K562 (cell line): ENCODE measurements at regions not wholly inside any gene's neighbourhood (a gene's known extent, or its start where the extent isn't known, plus 50 kb on each side); places are given as distances from the start of the nearest gene placed in this dataset.
"Not testable (repeated sequence)": the region's sequence is repeated elsewhere in the genome, so short reads cannot be mapped to it uniquely, and the experiment has no call there.

Experiments used
- ATAC-seq: fragments of 200-7000 bp; cut with Tn5 transposase; 3 replicates; pipeline ENCODE4 v1.9.1; 2020; ENCODE audit warnings: moderate library complexity
- BruUV-seq: library from RNA; stranded (reverse); fragments of 400-500 nt; replicated peaks from 2 replicates; lab custom pipeline; 2021; lab: Mats Ljungman, UMichigan
- CTCF ChIA-PET: fragments of 300-600 bp; formaldehyde crosslinking; extraction: SDS; loops from one replicate; lab custom pipeline; 2021; ENCODE audit warnings: low intra/inter-chr PET ratio; lab: Yijun Ruan, JAX
- POLR2A ChIA-PET: fragments of 300-600, 350-650 bp; sonication (Branson Sonifier 250); formaldehyde crosslinking; extraction: SDS; loops from one replicate; lab custom pipeline; 2021; ENCODE audit warnings: antibody characterized with exemption, inconsistent platforms; lab: Yijun Ruan, JAX
- DNase-seq, 4 experiments: peaks; one replicate each; pipeline versions ENCODE4 v3.0.0 to v3.0.0-alpha.2; 2011 to 2018; ENCODE audit warnings: low spot score in 3 of 4, mixed read lengths in 3 of 4; ENCODE audit errors: extremely low read depth in 1 of 4
- FAIRE-seq: peaks from 2 replicates; lab custom pipeline; 2011; peaks lifted over from hg19 to GRCh38; lab: Jason Lieb, UNC
- H2AFZ ChIP-seq: 2 replicates; pipeline ENCODE4 v1.6.0; 2011; ENCODE audit warnings: low read depth, low read length, control low read depth, inconsistent platforms
- H3K27ac ChIP-seq: fragments of 200-600 bp; 3 replicates; pipeline ENCODE4 v1.8.0; 2011; ENCODE audit warnings: low read depth, mild to moderate bottlenecking, control low read depth, inconsistent platforms, low read length, moderate library complexity, mixed read lengths; ENCODE audit errors: extremely low read depth
- H3K27me3 ChIP-seq, 2 experiments: fragments of 300-600 bp in 1 of 2; 2 replicates in 1 of 2; 3 replicates in 1 of 2; pipeline versions ENCODE4 v1.6.0 to v1.8.0; 2011; ENCODE audit warnings: inconsistent platforms in 2 of 2, low read length in 2 of 2, mild to moderate bottlenecking in 1 of 2, mixed read lengths in 1 of 2, moderate library complexity in 1 of 2; ENCODE audit not compliant: control insufficient read depth in 2 of 2, insufficient read depth in 2 of 2
- H3K36me3 ChIP-seq: fragments of 300-600 bp; 3 replicates; pipeline ENCODE4 v1.8.0; 2011; ENCODE audit warnings: mild to moderate bottlenecking, low read length, inconsistent platforms; ENCODE audit not compliant: control insufficient read depth, insufficient read depth
- H3K4me1 ChIP-seq, 2 experiments: fragments of 200-600 bp in 1 of 2; replicated peaks in 1 of 2; 2 replicates in 1 of 2; 3 replicates in 1 of 2; pipeline versions ENCODE4 v1.5.1 to v1.8.0; 2011; ENCODE audit warnings: inconsistent platforms in 2 of 2, low read length in 2 of 2, mild to moderate bottlenecking in 1 of 2, mixed read lengths in 1 of 2, moderate library complexity in 1 of 2; ENCODE audit not compliant: control insufficient read depth in 2 of 2, insufficient read depth in 2 of 2
- H3K4me2 ChIP-seq: 2 replicates; pipeline ENCODE4 v1.6.1; 2011; ENCODE audit warnings: low read length, control low read depth, inconsistent platforms, mixed read lengths; ENCODE audit not compliant: insufficient read depth
- H3K4me3 ChIP-seq: fragments of 200-600 bp; sonication (generic), shearing (Covaris generic); 2 replicates; pipeline ENCODE4 v1.5.1; 2016; ENCODE audit warnings: control low read depth, inconsistent platforms
- H3K79me2 ChIP-seq: fragments of 200-600 bp; 3 replicates; pipeline ENCODE4 v1.8.0; 2011; ENCODE audit warnings: low read length, inconsistent platforms; ENCODE audit not compliant: control insufficient read depth, insufficient read depth
- H3K9ac ChIP-seq, 2 experiments: 2 replicates each; pipeline versions ENCODE4 v1.6.0 to v1.6.1; 2011; ENCODE audit warnings: low read depth in 2 of 2, low read length in 2 of 2, control low read depth in 1 of 2, inconsistent platforms in 1 of 2, mild to moderate bottlenecking in 1 of 2, mixed read lengths in 1 of 2; ENCODE audit not compliant: insufficient read depth in 1 of 2
- H3K9me1 ChIP-seq: one replicate; pipeline ENCODE4 v1.6.0; 2011; ENCODE audit warnings: inconsistent platforms, mild to moderate bottlenecking, low read length, moderate library complexity; ENCODE audit not compliant: control insufficient read depth, insufficient read depth
- H3K9me3 ChIP-seq: replicated peaks from 2 replicates; pipeline ENCODE4 v1.5.1; 2011; ENCODE audit warnings: low read depth, low read length, inconsistent platforms; ENCODE audit not compliant: control insufficient read depth, insufficient read depth
- H4K20me1 ChIP-seq: replicated peaks from 2 replicates; pipeline ENCODE4 v1.6.1; 2011; ENCODE audit warnings: low read length, inconsistent platforms, mixed read lengths; ENCODE audit not compliant: control insufficient read depth, insufficient read depth
- COPS2 ChIP-seq: fragments of 450-650 bp; conservative IDR thresholded peaks from 2 replicates; pipeline ENCODE4 v1.6.1; 2016; ENCODE audit warnings: mild to moderate bottlenecking, moderate library complexity
- LEF1 ChIP-seq: fragments of 450-650 bp; IDR thresholded peaks from 2 replicates; pipeline ENCODE4 v1.6.1; 2016; ENCODE audit warnings: mild to moderate bottlenecking
- NCOA2 ChIP-seq, 2 experiments: fragments of 450-650 bp; IDR thresholded peaks; 2 replicates each; pipeline ENCODE4 v1.6.1; 2018; ENCODE audit warnings: mild to moderate bottlenecking in 2 of 2, moderate library complexity in 1 of 2; ENCODE audit not compliant: partially characterized antibody in 2 of 2
- NFIC ChIP-seq: fragments of 450-650 bp; IDR thresholded peaks from 2 replicates; pipeline ENCODE4 v1.6.1; 2017; ENCODE audit warnings: mild to moderate bottlenecking, inconsistent platforms
- NFIX ChIP-seq: fragments of 250-450 bp; sonication (Bioruptor Pico); IDR thresholded peaks from 2 replicates; pipeline ENCODE4 v1.4.0; 2020; ENCODE audit warnings: low read depth, mild to moderate bottlenecking, moderate library complexity
- NFXL1 ChIP-seq: fragments of 450-650 bp; formaldehyde crosslinking; IDR thresholded peaks from 2 replicates; pipeline ENCODE4 v1.4.0; 2021; ENCODE audit warnings: mild to moderate bottlenecking
- POLR2B ChIP-seq: fragments of 450-650 bp; IDR thresholded peaks from 2 replicates; pipeline ENCODE4 v1.6.1; 2018; ENCODE audit warnings: low read depth; ENCODE audit not compliant: partially characterized antibody
- SAFB2 ChIP-seq: fragments of 200-400 bp; formaldehyde crosslinking; IDR thresholded peaks from 2 replicates; pipeline ENCODE4 v1.6.1; 2018; ENCODE audit warnings: borderline replicate concordance, low read length, low read depth, moderate library complexity; ENCODE audit not compliant: severe bottlenecking
- TOE1 ChIP-seq, 2 experiments: fragments of 450-650 bp in 1 of 2; sonication (generic) in 1 of 2; formaldehyde crosslinking in 1 of 2; IDR thresholded peaks; 2 replicates each; pipeline versions ENCODE4 v1.7.1 to v1.8.0; 2016 to 2022; ENCODE audit warnings: borderline replicate concordance in 2 of 2, mild to moderate bottlenecking in 2 of 2, antibody characterized with exemption in 1 of 2, inconsistent platforms in 1 of 2, low read depth in 1 of 2, missing genetic modification reagents in 1 of 2, moderate library complexity in 1 of 2
- ZC3H11A ChIP-seq: IDR thresholded peaks from 2 replicates; pipeline ENCODE4 v1.6.1; 2012; ENCODE audit warnings: low read depth, low read length, improper control_type of control experiment
- ZNF3 ChIP-seq: fragments of 250-450 bp; sonication (Bioruptor Pico); IDR thresholded peaks from 2 replicates; pipeline ENCODE4 v1.5.0; 2021; ENCODE audit warnings: mild to moderate bottlenecking, moderate library complexity
- WGBS: fragments of 100-300 bp; shearing (Covaris generic); methylation state at CpG from one replicate; pipeline ENCODE4 v1.1.6; 2016; ENCODE audit warnings: low coverage, mixed read lengths; ENCODE audit not compliant: insufficient coverage; ENCODE audit errors: missing lambda C conversion rate; 5-methylcytosine and 5-hydroxymethylcytosine counted together
- in situ Hi-C: fragments of 300-500 bp; cut with MboI; formaldehyde crosslinking; loops from 4 replicates; pipeline ENCODE4 v1.15.0; 2018; ENCODE audit warnings: inconsistent platforms, mixed read lengths
- intact Hi-C: fragments of 100-400 bp; cut with micrococcal nuclease; formaldehyde crosslinking; loops from 2 replicates; pipeline ENCODE4 v1.14.2; 2022

- ATAC-seq = no peak
- no peak for DNase-seq
- no peak for FAIRE-seq
- H3K4me1 ChIP-seq = no peaks in the 10 kb centered on the region
- H3K9me3 ChIP-seq = no peaks in the 10 kb centered on the region
- no peaks in the 10 kb centered on the region for H3K9me1 ChIP-seq
- no peak for TF ChIP-seq ZC3H11A
- TF ChIP-seq NFXL1 (CRISPR knock-in tag) = no peak
- TF ChIP-seq NCOA2 (IDR thresholded peaks at IDR 0.05; ENCODE audit: partially characterized antibody in 2 of 2) = no peak
- TF ChIP-seq SAFB2 = no peak
- no peak for TF ChIP-seq LEF1
- TF ChIP-seq TOE1 (IDR thresholded peaks at IDR 0.05; ENCODE audit: borderline replicate concordance) = no peak
- no peak for TF ChIP-seq TOE1 (CRISPR knock-in tag; IDR thresholded peaks at IDR 0.05; ENCODE audit: borderline replicate concordance, low read depth)
- TF ChIP-seq ZNF3 = no peak
- ChIA-PET CTCF (no interaction called here), POLR2A (no interaction called here)
- H3K27ac ChIP-seq = no peak overlapping the region
- no peaks in the 10 kb centered on the region for H3K27me3 ChIP-seq
- H3K79me2 ChIP-seq = no peaks in the 10 kb centered on the region
- in situ Hi-C loops = no loop called here
- BruUV-seq = no TSS peak
- no peaks in the 10 kb centered on the region for H3K36me3 ChIP-seq
- H3K4me3 ChIP-seq = no peak overlapping the region
- no peak overlapping the region for H3K9ac ChIP-seq
- no peak overlapping the region for H2AFZ ChIP-seq
- intact Hi-C loops = no loop called here
- 0% methylated on average over 3 of the region's 3 CpGs for WGBS
- H4K20me1 ChIP-seq = no peaks in the 10 kb centered on the region
- H3K4me2 ChIP-seq = no peak overlapping the region
Observed at GRCh38 chr2:77768508-77768907, 246.3 kb upstream of the LRRTM4 start.

GRCh38 chr2:77778917-77779316 is 256.7 kb upstream of the LRRTM4 start:
- Histone ChIP-seq H3K9me3 (no peaks in the 10 kb centered on the region), H3K4me1 (no peaks in the 10 kb centered on the region), H3K9me1 (no peaks in the 10 kb centered on the region), H2AFZ (no peak overlapping the region), H3K27ac (no peak overlapping the region), H3K79me2 (no peaks in the 10 kb centered on the region), H3K9ac (no peak overlapping the region)
- intact Hi-C loops = no loop called here
- no peak for ATAC-seq
- CTCF ChIA-PET = no interaction called here
- in situ Hi-C loops = no loop called here
- no peak for FAIRE-seq
- TF ChIP-seq COPS2 (no peak), POLR2B (no peak), NFIC (peak; percentile 60; the same call in 1 of the 2 replicates), NFIX (CRISPR knock-in tag) (peak; percentile 48; the same call in 1 of the 2 replicates)
- TF ChIP-seq, all 486 proteins: peak for 2
- Histone ChIP-seq H3K36me3 (no peaks in the 10 kb centered on the region), H4K20me1 (no peaks in the 10 kb centered on the region), H3K4me3 (no peak overlapping the region), H3K27me3 (no peaks in the 10 kb centered on the region), H3K4me2 (no peak overlapping the region)
- no TSS peak for BruUV-seq
- POLR2A ChIA-PET = no interaction called here
- DNase-seq = no peak

GRCh38 chr2:77793500-77793899 is 271.3 kb upstream of the LRRTM4 start:
- H3K36me3 ChIP-seq, H2AFZ ChIP-seq, H3K9me1 ChIP-seq, ATAC-seq, DNase-seq, H4K20me1 ChIP-seq, intact Hi-C loops, POLR2A ChIA-PET, H3K27ac ChIP-seq, BruUV-seq, H3K4me3 ChIP-seq, CTCF ChIA-PET, H3K9me3 ChIP-seq, H3K79me2 ChIP-seq, H3K4me1 ChIP-seq, in situ Hi-C loops, H3K9ac ChIP-seq, H3K27me3 ChIP-seq, H3K4me2 ChIP-seq, FAIRE-seq: not testable (repeated sequence)
- WGBS = 86% methylated on average over 1 of the region's 2 CpGs
